ENCODE measurements at regions not wholly inside any gene's neighbourhood (a gene's known extent, or its start where the extent isn't known, plus 50 kb on each side); places are given as distances from the start of the nearest gene placed in this dataset.

DNA sequence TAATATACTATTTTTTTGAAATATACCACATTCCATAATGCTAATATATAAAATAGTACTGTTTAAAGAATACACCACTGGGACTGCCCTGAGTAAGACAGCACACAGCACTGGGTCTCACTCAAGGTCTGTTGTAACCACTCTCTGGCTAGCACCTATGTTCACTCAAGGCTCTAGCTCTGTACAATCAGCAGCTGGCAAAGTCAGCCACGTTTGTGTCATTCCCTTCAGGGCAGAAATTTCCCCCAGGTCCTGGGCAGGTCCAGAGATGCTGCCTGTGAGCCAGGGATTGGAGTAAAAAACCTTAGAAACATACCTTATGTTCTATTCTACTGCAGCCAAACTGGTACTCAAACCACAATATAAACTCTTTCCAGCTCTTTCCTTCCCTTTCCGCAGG lies 1160.2 kb upstream of the ADGRL3 start:
- Histone ChIP-seq H3K36me3 (ENCODE audit: control insufficient read depth in 2 of 2, insufficient read depth in 2 of 2, low read length in 2 of 2) (no peaks in the 10 kb centered on the region), H3K4me1 (ENCODE audit: control insufficient read depth in 2 of 2, insufficient read depth in 2 of 2, low read length in 2 of 2) (no peaks in the 10 kb centered on the region), H3K27me3 (ENCODE audit: control insufficient read depth in 2 of 2, insufficient read depth in 2 of 2, low read length in 2 of 2) (no peaks in the 10 kb centered on the region), H3K9me3 (ENCODE audit: control insufficient read depth in 2 of 2, low read length in 2 of 2) (no peaks in the 10 kb centered on the region), H3K27ac (ENCODE audit: low read depth in 2 of 2, low read length in 2 of 2) (no peak overlapping the region), H3K9ac (ENCODE audit: low read depth in 1 of 2, low read length in 2 of 2) (no peak overlapping the region), H3K4me3 (ENCODE audit: low read length in 2 of 2) (no peak overlapping the region)

DNA sequence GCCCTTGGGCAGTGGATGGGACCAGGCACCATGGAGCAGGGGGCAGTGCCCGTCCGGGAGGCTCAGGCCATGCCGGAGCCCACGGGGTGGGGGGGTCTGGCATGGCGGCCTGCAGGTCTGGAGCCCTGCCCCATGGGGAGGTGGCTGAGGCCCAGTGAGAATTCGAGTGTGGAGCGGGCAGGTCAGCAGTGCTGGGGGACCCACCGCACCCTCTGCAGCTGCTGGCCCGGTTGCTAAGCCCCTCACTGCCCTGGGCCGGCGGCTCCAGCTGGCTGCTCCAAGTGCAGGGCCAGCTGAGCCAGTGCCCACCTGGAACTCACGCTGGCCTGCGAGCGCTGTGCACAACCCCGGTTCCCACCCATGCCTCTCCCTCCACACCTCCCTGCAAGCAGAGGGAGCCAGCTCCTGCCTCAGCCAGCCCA lies 1157.9 kb upstream of the ADGRL3 start:
- no peak overlapping the region for H3K9ac ChIP-seq (ENCODE audit: low read depth in 1 of 2, low read length in 2 of 2)
- H3K27ac ChIP-seq (ENCODE audit: low read depth in 2 of 2, low read length in 2 of 2): no peak overlapping the region
- no peaks in the 10 kb centered on the region for H3K4me1 ChIP-seq (ENCODE audit: control insufficient read depth in 2 of 2, insufficient read depth in 2 of 2, low read length in 2 of 2)
- H3K4me3 ChIP-seq (ENCODE audit: low read length in 2 of 2): no peak overlapping the region
- no peaks in the 10 kb centered on the region for H3K27me3 ChIP-seq (ENCODE audit: control insufficient read depth in 2 of 2, insufficient read depth in 2 of 2, low read length in 2 of 2)
- no peaks in the 10 kb centered on the region for H3K36me3 ChIP-seq (ENCODE audit: control insufficient read depth in 2 of 2, insufficient read depth in 2 of 2, low read length in 2 of 2)
- no peaks in the 10 kb centered on the region for H3K9me3 ChIP-seq (ENCODE audit: control insufficient read depth in 2 of 2, low read length in 2 of 2)

DNA sequence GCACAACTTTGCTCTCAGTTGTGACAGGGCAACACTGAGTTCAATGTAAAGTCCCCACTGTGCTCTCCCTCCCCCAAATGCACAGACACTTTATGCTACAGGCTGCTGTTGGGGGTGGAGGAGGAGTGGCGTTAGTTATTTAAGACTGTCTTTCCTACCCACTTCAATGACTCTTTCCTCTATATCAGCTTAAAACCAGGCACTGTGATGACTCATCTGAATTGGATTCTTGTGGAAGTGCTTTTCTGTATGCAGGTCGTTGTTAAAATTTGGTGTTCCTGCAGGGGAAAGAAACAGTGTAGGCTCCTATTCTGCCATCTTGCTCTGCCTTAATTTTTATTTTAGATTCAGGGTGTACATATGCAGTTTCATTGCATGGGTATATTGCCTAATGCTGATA lies 1157.2 kb upstream of the ADGRL3 start:
- no peaks in the 10 kb centered on the region for H3K4me1 ChIP-seq (ENCODE audit: control insufficient read depth in 2 of 2, insufficient read depth in 2 of 2, low read length in 2 of 2)
- no peak overlapping the region for H3K4me3 ChIP-seq (ENCODE audit: low read length in 2 of 2)
- no peaks in the 10 kb centered on the region for H3K36me3 ChIP-seq (ENCODE audit: control insufficient read depth in 2 of 2, insufficient read depth in 2 of 2, low read length in 2 of 2)
- no peak overlapping the region for H3K27ac ChIP-seq (ENCODE audit: low read depth in 2 of 2, low read length in 2 of 2)
- H3K9ac ChIP-seq (ENCODE audit: low read depth in 1 of 2, low read length in 2 of 2): no peak overlapping the region
- H3K27me3 ChIP-seq (ENCODE audit: control insufficient read depth in 2 of 2, insufficient read depth in 2 of 2, low read length in 2 of 2): no peaks in the 10 kb centered on the region
- H3K9me3 ChIP-seq (ENCODE audit: control insufficient read depth in 2 of 2, low read length in 2 of 2): no peaks in the 10 kb centered on the region

DNA sequence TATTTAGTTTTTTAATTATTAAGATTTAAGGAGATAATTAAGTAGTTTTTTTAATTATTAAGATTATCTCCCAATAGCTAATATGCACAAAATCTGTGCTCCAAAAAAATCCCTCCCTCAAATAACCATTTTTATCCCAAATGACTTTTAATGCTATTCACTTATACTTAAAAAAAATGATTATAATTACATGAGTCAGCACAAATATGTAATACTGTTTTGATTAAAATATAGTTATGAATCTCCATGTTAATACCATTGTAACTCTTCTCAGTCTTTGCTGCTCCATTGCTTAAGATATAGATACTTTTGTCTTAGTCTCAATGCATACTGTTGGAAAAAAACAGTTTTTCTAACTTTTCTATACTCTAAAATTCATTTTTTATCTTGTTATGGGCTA lies 1121.1 kb upstream of the ADGRL3 start:
- no peaks in the 10 kb centered on the region for H3K36me3 ChIP-seq (ENCODE audit: control insufficient read depth in 2 of 2, insufficient read depth in 2 of 2, low read length in 2 of 2)
- no peaks in the 10 kb centered on the region for H3K27me3 ChIP-seq (ENCODE audit: control insufficient read depth in 2 of 2, insufficient read depth in 2 of 2, low read length in 2 of 2)
- H3K9me3 ChIP-seq (ENCODE audit: control insufficient read depth in 2 of 2, low read length in 2 of 2): peaks cover 0 to 2% of the 10 kb centered on the region in 2 donors
- H3K4me1 ChIP-seq (ENCODE audit: control insufficient read depth in 2 of 2, insufficient read depth in 2 of 2, low read length in 2 of 2): no peaks in the 10 kb centered on the region
- H3K4me3 ChIP-seq (ENCODE audit: low read length in 2 of 2): no peak overlapping the region
- H3K27ac ChIP-seq (ENCODE audit: low read depth in 2 of 2, low read length in 2 of 2): no peak overlapping the region
- no peak overlapping the region for H3K9ac ChIP-seq (ENCODE audit: low read depth in 1 of 2, low read length in 2 of 2)

DNA sequence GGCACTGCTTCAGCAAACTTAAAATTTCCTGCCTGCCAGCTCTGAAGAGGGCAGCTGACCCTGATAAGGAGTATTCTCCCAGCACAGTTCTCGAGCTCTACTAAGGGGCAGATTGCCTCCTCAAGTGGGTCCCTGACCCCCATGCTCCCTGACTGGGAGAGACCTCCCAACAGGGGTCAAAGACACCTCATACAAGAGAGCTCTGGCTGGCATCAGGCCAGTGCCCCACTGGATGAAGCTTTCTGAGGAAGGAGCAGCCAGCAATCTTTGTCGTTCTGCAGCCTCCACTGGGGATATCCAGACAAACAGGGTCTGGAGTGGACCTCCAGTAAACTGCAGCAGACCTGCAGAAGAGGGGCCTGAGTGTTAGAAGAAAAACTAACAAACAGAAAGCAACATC lies 1118.3 kb upstream of the ADGRL3 start:
- no peaks in the 10 kb centered on the region for H3K27me3 ChIP-seq (ENCODE audit: control insufficient read depth in 2 of 2, insufficient read depth in 2 of 2, low read length in 2 of 2)
- no peak overlapping the region for H3K9ac ChIP-seq (ENCODE audit: low read depth in 1 of 2, low read length in 2 of 2)
- peaks cover 0 to 2% of the 10 kb centered on the region in 2 donors for H3K9me3 ChIP-seq (ENCODE audit: control insufficient read depth in 2 of 2, low read length in 2 of 2)
- H3K27ac ChIP-seq (ENCODE audit: low read depth in 2 of 2, low read length in 2 of 2): no peak overlapping the region
- no peaks in the 10 kb centered on the region for H3K4me1 ChIP-seq (ENCODE audit: control insufficient read depth in 2 of 2, insufficient read depth in 2 of 2, low read length in 2 of 2)
- no peak overlapping the region for H3K4me3 ChIP-seq (ENCODE audit: low read length in 2 of 2)
- no peaks in the 10 kb centered on the region for H3K36me3 ChIP-seq (ENCODE audit: control insufficient read depth in 2 of 2, insufficient read depth in 2 of 2, low read length in 2 of 2)

DNA sequence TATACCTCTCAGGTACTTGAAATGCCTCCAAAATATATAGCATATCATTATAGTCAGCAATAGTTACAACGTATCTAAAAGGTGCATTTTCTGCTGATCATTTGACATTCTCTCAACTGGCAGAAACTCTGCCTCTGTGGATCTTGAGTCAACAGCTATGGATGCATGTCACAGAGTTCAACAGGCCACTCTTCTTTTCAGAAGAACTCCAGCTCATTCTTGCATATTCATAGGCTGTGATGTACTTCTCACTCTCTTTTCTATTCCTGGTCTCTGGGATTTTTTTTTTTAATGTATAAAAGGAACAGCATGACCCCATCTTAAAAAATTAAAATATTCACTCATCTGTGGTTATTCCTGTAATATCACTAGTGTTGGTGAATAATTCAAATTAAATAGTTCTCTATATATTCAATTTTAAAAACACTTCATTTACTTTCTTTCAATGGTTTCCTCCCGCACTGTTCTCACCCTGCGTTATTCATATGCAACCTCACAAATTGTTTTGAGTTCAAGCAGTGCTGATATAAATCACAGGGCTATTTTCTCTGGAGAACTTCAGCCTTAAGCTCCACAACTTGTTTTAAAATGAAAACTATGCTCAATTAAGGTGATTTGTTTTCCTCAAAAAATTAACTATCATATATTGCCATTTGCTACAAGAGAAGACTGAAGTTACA lies 1111.2 kb upstream of the ADGRL3 start:
- Histone ChIP-seq H3K9ac (ENCODE audit: low read depth in 1 of 2, low read length in 2 of 2) (no peak overlapping the region), H3K36me3 (ENCODE audit: control insufficient read depth in 2 of 2, insufficient read depth in 2 of 2, low read length in 2 of 2) (no peaks in the 10 kb centered on the region), H3K9me3 (ENCODE audit: control insufficient read depth in 2 of 2, low read length in 2 of 2) (peaks cover 0 to 2% of the 10 kb centered on the region in 2 donors), H3K4me1 (ENCODE audit: control insufficient read depth in 2 of 2, insufficient read depth in 2 of 2, low read length in 2 of 2) (no peaks in the 10 kb centered on the region), H3K4me3 (ENCODE audit: low read length in 2 of 2) (no peak overlapping the region), H3K27ac (ENCODE audit: low read depth in 2 of 2, low read length in 2 of 2) (no peak overlapping the region), H3K27me3 (ENCODE audit: control insufficient read depth in 2 of 2, insufficient read depth in 2 of 2, low read length in 2 of 2) (no peaks in the 10 kb centered on the region)

DNA sequence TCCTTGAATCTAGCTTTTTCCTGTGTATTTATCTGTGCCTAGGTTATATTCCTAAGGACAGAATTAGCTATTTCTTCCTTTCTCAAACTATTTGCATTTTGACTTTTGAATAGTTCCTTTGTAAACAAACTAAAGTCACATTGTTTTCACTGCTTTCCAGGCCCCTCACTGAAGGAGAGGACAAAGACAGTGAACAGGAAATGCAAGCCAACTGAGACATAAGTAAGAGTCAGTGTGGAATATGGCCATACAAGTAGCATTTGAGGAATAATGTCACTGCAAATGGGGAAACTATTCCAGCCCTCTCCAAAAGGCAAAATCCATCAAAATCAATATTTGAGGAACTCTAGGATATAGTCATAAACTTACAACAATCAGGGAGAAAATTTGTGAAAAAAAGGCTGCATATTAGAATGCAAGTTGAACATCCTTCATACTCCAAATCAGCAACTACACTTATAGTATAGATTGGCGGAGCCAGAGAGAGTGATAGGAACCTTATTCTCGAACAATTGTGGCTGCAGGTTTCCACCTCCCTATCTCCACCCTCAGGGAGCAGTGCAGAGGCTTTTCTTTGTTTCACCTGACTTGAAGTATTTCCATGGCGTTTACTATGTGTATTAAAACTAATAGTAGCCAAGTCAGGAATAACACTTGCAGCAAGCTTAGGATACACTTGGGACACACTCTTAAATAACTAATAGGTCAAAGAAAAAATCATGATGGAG lies 1110.4 kb upstream of the ADGRL3 start:
- Histone ChIP-seq H3K9ac (ENCODE audit: low read depth in 1 of 2, low read length in 2 of 2) (no peak overlapping the region), H3K27me3 (ENCODE audit: control insufficient read depth in 2 of 2, insufficient read depth in 2 of 2, low read length in 2 of 2) (no peaks in the 10 kb centered on the region), H3K36me3 (ENCODE audit: control insufficient read depth in 2 of 2, insufficient read depth in 2 of 2, low read length in 2 of 2) (no peaks in the 10 kb centered on the region), H3K4me3 (ENCODE audit: low read length in 2 of 2) (no peak overlapping the region), H3K4me1 (ENCODE audit: control insufficient read depth in 2 of 2, insufficient read depth in 2 of 2, low read length in 2 of 2) (no peaks in the 10 kb centered on the region), H3K27ac (ENCODE audit: low read depth in 2 of 2, low read length in 2 of 2) (no peak overlapping the region), H3K9me3 (ENCODE audit: control insufficient read depth in 2 of 2, low read length in 2 of 2) (peaks cover 0 to 2% of the 10 kb centered on the region in 2 donors)

DNA sequence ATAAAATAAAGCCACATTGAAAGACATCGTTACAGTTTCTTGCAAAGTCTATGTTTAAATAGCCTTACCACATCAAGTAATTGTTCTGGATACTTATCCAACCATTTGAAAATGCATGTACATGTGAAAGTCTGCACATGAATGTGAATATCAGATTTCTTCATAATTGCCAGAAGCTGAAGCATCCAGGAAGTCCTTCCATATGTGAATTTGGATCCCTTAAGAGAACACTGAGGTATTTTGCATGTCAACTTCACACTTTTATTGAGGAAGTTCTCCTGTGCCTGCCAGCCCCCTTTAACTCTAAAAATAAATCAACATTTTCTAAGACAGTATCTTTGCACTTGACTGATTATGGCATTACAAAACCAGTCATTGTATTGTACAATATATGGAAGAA lies 1103.5 kb upstream of the ADGRL3 start:
- H3K27me3 ChIP-seq (ENCODE audit: control insufficient read depth in 2 of 2, insufficient read depth in 2 of 2, low read length in 2 of 2): no peaks in the 10 kb centered on the region
- no peaks in the 10 kb centered on the region for H3K4me1 ChIP-seq (ENCODE audit: control insufficient read depth in 2 of 2, insufficient read depth in 2 of 2, low read length in 2 of 2)
- H3K9ac ChIP-seq (ENCODE audit: low read depth in 1 of 2, low read length in 2 of 2): no peak overlapping the region
- no peaks in the 10 kb centered on the region for H3K36me3 ChIP-seq (ENCODE audit: control insufficient read depth in 2 of 2, insufficient read depth in 2 of 2, low read length in 2 of 2)
- no peaks in the 10 kb centered on the region for H3K9me3 ChIP-seq (ENCODE audit: control insufficient read depth in 2 of 2, low read length in 2 of 2)
- H3K4me3 ChIP-seq (ENCODE audit: low read length in 2 of 2): no peak overlapping the region
- no peak overlapping the region for H3K27ac ChIP-seq (ENCODE audit: low read depth in 2 of 2, low read length in 2 of 2)

DNA sequence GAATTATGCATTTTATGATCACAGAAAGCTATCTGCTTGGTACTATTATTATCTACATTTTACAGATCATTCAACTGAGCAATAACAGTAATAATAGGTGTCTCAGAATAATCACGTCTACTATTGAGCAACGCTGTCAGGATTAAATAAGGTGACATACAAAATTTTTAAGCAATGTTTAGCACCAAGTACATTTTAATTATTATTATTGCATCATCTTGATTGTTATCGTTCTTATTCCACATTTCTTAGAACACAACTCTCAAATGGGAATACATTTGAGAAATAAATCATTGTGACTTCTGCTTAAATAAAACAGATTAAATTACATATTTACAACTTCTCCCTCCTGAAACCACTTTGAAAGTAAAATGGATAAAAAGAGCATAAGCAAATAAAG lies 1083.5 kb upstream of the ADGRL3 start:
- Histone ChIP-seq H3K36me3 (ENCODE audit: control insufficient read depth in 2 of 2, insufficient read depth in 2 of 2, low read length in 2 of 2) (no peaks in the 10 kb centered on the region), H3K9me3 (ENCODE audit: control insufficient read depth in 2 of 2, low read length in 2 of 2) (no peaks in the 10 kb centered on the region), H3K27ac (ENCODE audit: low read depth in 2 of 2, low read length in 2 of 2) (no peak overlapping the region), H3K4me3 (ENCODE audit: low read length in 2 of 2) (no peak overlapping the region), H3K27me3 (ENCODE audit: control insufficient read depth in 2 of 2, insufficient read depth in 2 of 2, low read length in 2 of 2) (no peaks in the 10 kb centered on the region), H3K4me1 (ENCODE audit: control insufficient read depth in 2 of 2, insufficient read depth in 2 of 2, low read length in 2 of 2) (no peaks in the 10 kb centered on the region), H3K9ac (ENCODE audit: low read depth in 1 of 2, low read length in 2 of 2) (no peak overlapping the region)

DNA sequence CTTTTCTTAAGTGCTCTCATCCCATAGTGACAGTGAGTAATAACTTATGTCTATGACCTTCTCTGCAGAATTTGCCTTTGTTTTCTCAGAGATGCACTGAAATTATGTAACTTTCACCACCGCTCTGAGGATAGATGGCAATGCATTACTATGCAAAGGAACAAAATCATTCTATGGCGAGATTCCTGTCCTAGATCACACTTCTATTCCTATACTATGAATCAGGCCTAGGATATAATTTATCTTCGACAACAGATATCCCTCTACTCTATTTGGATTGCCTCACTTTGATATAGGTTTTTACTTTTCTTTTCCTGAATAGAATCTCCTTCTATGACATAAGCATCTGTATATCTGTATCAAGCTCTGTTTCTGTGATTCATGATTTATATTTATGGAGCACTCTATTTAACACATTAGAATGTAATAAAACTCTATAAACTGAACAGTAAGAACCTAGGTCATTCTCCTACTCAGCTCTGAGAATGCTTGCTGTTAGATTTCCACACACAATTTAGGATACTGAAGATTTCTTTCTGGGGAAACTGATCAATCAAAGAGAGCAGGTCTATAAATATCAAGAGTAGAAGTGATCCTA lies 1082.3 kb upstream of the ADGRL3 start:
- Histone ChIP-seq H3K36me3 (ENCODE audit: control insufficient read depth in 2 of 2, insufficient read depth in 2 of 2, low read length in 2 of 2) (no peaks in the 10 kb centered on the region), H3K4me1 (ENCODE audit: control insufficient read depth in 2 of 2, insufficient read depth in 2 of 2, low read length in 2 of 2) (no peaks in the 10 kb centered on the region), H3K4me3 (ENCODE audit: low read length in 2 of 2) (no peak overlapping the region), H3K9me3 (ENCODE audit: control insufficient read depth in 2 of 2, low read length in 2 of 2) (no peaks in the 10 kb centered on the region), H3K27me3 (ENCODE audit: control insufficient read depth in 2 of 2, insufficient read depth in 2 of 2, low read length in 2 of 2) (no peaks in the 10 kb centered on the region), H3K27ac (ENCODE audit: low read depth in 2 of 2, low read length in 2 of 2) (no peak overlapping the region), H3K9ac (ENCODE audit: low read depth in 1 of 2, low read length in 2 of 2) (no peak overlapping the region)

Measured in mucosa of rectum (tissue), 2 donors.